D341Med (cell line): ENCODE measurements at regions not wholly inside any gene's neighbourhood (a gene's known extent, or its start where the extent isn't known, plus 50 kb on each side); places are given as distances from the start of the nearest gene placed in this dataset.

Experiments
- DNase-seq: peaks from one replicate; pipeline ENCODE4 v3.0.0; 2012; ENCODE audit warnings: low spot score

- no peak for DNase-seq
Measured at GRCh38 chr15:92224843-92225242, 168.8 kb upstream of the ST8SIA2 start.

- no peak for DNase-seq
Measured at GRCh38 chr15:92226020-92226612, 167.6 kb upstream of the ST8SIA2 start.

GRCh38 chr15:92228830-92229229, 164.9 kb upstream of the ST8SIA2 start:
- DNase-seq, result no peak

- DNase-seq, result no peak
Measured at GRCh38 chr15:92231461-92231860, 162.2 kb upstream of the ST8SIA2 start.

GRCh38 chr15:92232317-92232716, 161.4 kb upstream of the ST8SIA2 start:
- DNase-seq, result no peak

GRCh38 chr15:92232876-92233275, 160.8 kb upstream of the ST8SIA2 start:
- DNase-seq, result no peak

GRCh38 chr15:92243227-92243626, 150.5 kb upstream of the ST8SIA2 start:
- no peak for DNase-seq

GRCh38 chr15:92244703-92245102, 149.0 kb upstream of the ST8SIA2 start:
- no peak for DNase-seq

- DNase-seq, result no peak
Measured at GRCh38 chr15:92247649-92248242, 145.9 kb upstream of the ST8SIA2 start.

GRCh38 chr15:92266796-92267685, 126.6 kb upstream of the ST8SIA2 start:
- DNase-seq, result no peak

GRCh38 chr15:92268900-92269299, 124.8 kb upstream of the ST8SIA2 start:
- no peak for DNase-seq

- DNase-seq, result no peak
Measured at GRCh38 chr15:92271179-92271578, 122.5 kb upstream of the ST8SIA2 start.

GRCh38 chr15:92272106-92272505, 121.6 kb upstream of the ST8SIA2 start:
- no peak for DNase-seq

- no peak for DNase-seq
Measured at GRCh38 chr15:92273286-92273685, 120.4 kb upstream of the ST8SIA2 start.

GRCh38 chr15:92273723-92274122, 120.0 kb upstream of the ST8SIA2 start:
- no peak for DNase-seq

GRCh38 chr15:92277776-92278175, 115.9 kb upstream of the ST8SIA2 start:
- DNase-seq, result peak; percentile 51

GRCh38 chr15:92283813-92284212, 109.9 kb upstream of the ST8SIA2 start:
- DNase-seq, result no peak

- DNase-seq, result no peak
Measured at GRCh38 chr15:92288755-92289154, 104.9 kb upstream of the ST8SIA2 start.

- no peak for DNase-seq
Measured at GRCh38 chr15:92289733-92290132, 103.9 kb upstream of the ST8SIA2 start.

GRCh38 chr15:92290359-92290992, 103.2 kb upstream of the ST8SIA2 start:
- DNase-seq, result no peak

GRCh38 chr15:92291900-92292299, 101.8 kb upstream of the ST8SIA2 start:
- DNase-seq, result no peak

GRCh38 chr15:92294759-92295158, 98.9 kb upstream of the ST8SIA2 start:
- DNase-seq, result no peak
